T47D (cell line): ENCODE measurements at regions not wholly inside any gene's neighbourhood (a gene's known extent, or its start where the extent isn't known, plus 50 kb on each side); places are given as distances from the start of the nearest gene placed in this dataset.
"Not testable (repeated sequence)": the region's sequence is repeated elsewhere in the genome, so short reads cannot be mapped to it uniquely, and the experiment has no call there.

Experiments
- DNase-seq, 2 experiments: peaks; one replicate each; pipeline versions ENCODE4 v3.0.0 to v3.0.0-alpha.2; 2011 to 2012; ENCODE audit warnings: low read depth in 1 of 2, low spot score in 1 of 2
- JUND ChIP-seq: IDR thresholded peaks from 2 replicates; pipeline ENCODE4 v1.6.1; 2012; ENCODE audit warnings: low read depth
- in situ Hi-C: cut with HindIII; loops from 2 replicates; pipeline ENCODE4 v1.10.0; 2016; ENCODE audit warnings: low sequenced_read_pairs, low pct_unique_long_range_greater_than_20kb

DNA sequence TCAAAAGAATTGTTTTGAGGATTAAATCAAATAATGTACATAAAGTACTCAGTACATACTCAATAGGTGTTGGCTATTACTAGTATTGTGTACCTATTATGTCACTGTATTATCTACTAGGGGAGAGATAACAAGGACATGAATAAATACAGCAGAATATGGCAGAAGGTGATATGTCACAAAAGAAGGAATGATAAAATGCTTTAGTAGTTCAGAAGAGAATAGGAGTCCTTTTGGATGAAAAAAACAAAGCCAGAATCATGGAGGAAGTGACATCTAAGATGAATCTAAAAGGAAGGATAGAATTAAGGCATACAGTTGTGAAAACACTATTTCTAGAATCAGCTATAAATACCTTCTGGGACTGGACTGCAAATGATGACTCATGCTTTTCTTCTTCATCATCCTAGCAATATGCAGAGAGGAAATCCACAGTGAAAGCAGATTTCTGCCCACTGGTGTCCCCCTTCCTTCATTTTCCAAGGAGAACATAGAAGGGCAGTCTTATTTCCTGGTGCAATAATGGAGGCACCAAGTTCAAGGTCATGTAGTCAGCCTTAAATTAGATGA, 98.7 kb downstream of the GLUD2 start:
- TF ChIP-seq JUND, result no peak
- no peak for DNase-seq
- in situ Hi-C loops, result no loop called here

DNA sequence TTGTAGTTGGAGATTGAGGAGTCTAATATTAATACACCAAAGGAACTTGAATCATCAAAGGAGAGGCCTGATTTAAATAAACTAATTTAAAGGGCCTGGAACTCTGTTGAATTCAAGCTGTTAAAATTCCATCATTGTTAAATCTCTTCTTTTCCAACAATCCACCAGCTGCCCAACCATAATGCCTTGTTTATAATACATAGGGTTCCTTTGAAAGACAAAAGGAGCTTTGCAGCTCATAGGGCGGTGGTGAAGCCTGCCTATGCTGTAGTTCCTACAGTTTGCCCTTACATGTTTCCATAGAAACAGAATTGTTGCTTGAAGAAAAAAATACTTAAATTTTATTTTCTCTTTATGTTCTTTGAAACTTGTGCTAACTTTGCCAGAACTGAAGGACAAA, 102.8 kb downstream of the GLUD2 start:
- in situ Hi-C loops, result no loop called here
- DNase-seq, result no peak

GRCh38 chrX:121151293-121151692, 103.9 kb downstream of the GLUD2 start:
- TF ChIP-seq JUND, result no peak
- no peak for DNase-seq
- in situ Hi-C loops, result no loop called here

More for the DNA sequence above, 102.8 kb downstream of the GLUD2 start:
- no peak for TF ChIP-seq JUND

DNA sequence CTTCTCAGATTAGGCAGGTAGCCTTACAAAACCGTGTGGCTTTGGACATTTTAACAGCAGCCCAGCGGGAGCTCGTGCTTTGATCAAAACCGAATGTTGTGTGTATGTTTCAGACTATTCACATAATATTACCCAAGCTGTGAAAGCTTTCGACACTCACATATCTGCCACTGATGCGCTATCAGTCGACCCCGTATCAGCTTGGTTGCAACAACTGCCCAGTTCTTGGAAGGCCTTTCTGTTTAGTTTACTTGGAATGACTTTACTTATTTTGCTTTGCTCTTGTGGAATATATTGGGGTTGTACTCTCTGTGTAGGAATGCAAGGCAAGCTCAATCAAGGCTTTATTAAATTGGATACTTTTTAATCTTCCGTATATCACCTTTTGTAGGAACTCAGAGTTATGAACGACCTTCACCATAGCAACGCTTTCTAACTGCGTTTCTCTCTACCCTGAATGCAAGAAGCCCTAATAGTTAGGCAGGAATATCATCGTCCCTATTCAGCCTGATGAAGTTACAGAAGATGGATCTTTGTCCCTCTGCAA, 107.5 kb downstream of the GLUD2 start:
- no peak for DNase-seq
- TF ChIP-seq JUND, result no peak
- in situ Hi-C loops, result no loop called here

DNA sequence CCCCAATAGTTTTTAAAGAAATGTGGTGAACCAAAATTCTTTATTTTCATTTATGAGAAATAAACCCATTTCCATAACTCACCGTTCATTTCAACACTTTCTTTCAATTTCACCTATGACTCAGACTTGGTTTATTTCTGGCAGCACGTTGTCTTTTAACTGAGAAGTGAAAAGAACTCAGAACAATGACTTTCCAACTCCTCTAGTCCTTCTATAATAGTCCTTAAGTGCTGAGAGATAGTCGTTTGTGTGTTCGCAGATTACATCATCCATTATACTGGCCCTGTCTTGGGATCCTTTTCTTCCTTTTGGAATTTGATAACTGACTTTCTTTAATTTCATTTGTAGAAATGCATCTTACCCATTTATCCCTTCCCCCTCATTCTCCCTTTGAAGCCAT, 113.6 kb downstream of the GLUD2 start:
- in situ Hi-C loops, result no loop called here
- DNase-seq, result no peak
- no peak for TF ChIP-seq JUND

- no peak for TF ChIP-seq JUND
- in situ Hi-C loops, result no loop called here
Measured at GRCh38 chrX:121161501-121161933, 114.1 kb downstream of the GLUD2 start.

DNA sequence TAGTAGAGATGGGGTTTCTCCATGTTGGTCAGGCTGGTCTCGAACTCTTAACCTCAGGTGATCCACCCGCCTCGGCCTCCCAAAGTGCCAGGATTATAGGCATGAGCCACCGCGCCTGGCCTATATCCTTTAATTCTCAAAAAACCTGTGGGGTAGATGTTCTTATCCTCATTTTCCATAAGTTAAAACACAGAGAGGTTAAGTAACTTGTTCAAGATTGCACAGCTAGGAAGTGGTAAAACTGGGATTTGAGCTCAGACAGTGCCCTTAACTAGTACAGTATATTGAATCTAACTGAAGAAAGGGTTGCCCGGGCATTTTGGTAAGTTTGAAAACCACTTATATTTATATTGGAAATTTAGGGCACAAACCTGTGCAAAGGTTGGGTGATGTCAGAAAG, 116.0 kb downstream of the GLUD2 start:
- TF ChIP-seq JUND, result no peak
- in situ Hi-C loops, result no loop called here

More at GRCh38 chrX:121161501-121161933, 114.1 kb downstream of the GLUD2 start:
- no peak for DNase-seq

DNA sequence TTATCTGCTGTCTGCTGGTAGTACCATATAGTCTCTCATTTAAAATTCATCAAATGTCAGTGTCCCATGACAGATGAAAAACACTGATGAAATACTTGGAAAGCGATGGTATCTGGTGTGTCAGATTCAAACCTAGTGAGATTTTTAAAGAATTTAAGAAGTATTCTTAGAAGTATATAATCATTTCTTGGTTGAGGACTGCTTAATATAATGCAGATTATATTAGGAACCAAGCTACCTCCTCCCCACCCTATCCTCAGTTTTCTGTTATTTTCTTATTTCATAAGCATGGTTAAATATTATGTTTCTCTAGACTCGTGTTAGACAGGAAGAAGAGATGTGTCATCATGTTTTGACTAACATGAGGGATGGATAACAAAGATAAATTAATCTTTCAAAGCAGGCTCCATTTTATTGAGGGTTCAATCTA, 118.5 kb downstream of the GLUD2 start:
- in situ Hi-C loops, result no loop called here
- no peak for DNase-seq
- TF ChIP-seq JUND, result no peak

More for the DNA sequence above, 116.0 kb downstream of the GLUD2 start:
- DNase-seq, result no peak

- in situ Hi-C loops, result no loop called here
- no peak for TF ChIP-seq JUND
- no peak for DNase-seq
Measured at GRCh38 chrX:121169099-121170035, 122.0 kb downstream of the GLUD2 start.

- in situ Hi-C loops, result no loop called here
- no peak for DNase-seq
- no peak for TF ChIP-seq JUND
Measured at GRCh38 chrX:121172703-121173102, 125.3 kb downstream of the GLUD2 start.

DNA sequence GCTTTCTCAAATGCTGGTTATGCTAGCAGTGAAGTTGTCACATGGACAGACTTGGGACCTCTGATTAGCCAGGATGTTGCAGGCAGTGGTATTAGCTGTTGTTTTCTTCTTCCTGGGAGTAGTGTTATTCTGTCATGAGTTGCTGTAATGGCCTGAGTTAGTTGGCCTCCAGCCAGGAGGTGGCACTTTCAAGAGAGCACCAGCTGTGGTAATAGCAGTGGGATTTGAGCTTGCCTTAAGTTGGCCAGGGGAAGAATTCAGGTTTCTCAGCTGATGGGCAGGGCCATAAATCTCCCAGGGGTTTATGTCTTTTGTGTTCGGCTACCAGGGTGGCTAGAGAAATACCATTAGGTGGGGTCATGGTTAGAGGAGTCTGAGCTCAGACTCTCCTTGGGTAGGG, 132.6 kb downstream of the GLUD2 start:
- no peak for DNase-seq
- in situ Hi-C loops, result no loop called here
- TF ChIP-seq JUND, result no peak

GRCh38 chrX:121191779-121192178, 144.4 kb downstream of the GLUD2 start:
- TF ChIP-seq JUND, result no peak
- DNase-seq, result no peak
- in situ Hi-C loops, result no loop called here

GRCh38 chrX:121195719-121196118, 148.3 kb downstream of the GLUD2 start:
- in situ Hi-C loops, result no loop called here
- no peak for TF ChIP-seq JUND
- no peak for DNase-seq

DNA sequence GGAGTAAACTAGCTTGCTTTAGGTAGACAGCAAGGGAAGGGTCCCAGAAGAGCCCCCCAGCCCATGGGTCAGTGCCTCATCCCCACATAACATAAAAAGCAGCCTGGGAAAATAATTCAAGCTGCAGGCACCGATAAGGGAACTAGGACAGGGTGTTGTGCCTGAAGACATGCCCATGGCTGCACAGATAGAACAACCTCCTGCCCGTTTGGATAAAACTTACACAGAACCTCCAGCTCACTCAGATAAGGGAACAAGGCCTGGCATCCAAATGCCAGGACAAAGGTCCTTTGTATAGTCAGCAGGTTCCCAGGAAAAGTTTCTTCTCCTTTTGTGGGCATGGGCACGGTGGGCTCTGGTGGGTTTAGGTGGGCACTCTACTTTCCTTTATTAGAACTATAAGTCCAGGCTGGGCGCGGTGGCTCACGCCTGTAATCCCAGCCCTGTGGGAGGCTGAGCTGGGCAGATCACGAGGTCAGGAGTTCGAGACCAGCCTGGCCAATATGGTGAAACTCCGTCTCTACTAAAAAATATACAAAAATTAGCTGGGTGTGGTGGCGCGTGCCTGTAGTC, 149.5 kb downstream of the GLUD2 start:
- DNase-seq, in situ Hi-C loops: not testable (repeated sequence)
